Coronary artery (tissue), 2 donors: ENCODE measurements at regions not wholly inside any gene's neighbourhood (a gene's known extent, or its start where the extent isn't known, plus 50 kb on each side); places are given as distances from the start of the nearest gene placed in this dataset.
"Not testable (repeated sequence)": the region's sequence is repeated elsewhere in the genome, so short reads cannot be mapped to it uniquely, and the experiment has no call there.

Experiments used
- DNase-seq: peaks from one replicate; pipeline ENCODE4 v3.0.0-alpha.2; 2017; ENCODE audit warnings: low spot score
- H3K27ac ChIP-seq, 2 donors: fragments of 200-600 bp; sonication (generic); one replicate each; pipeline ENCODE4 v1.5.1; 2016 to 2019
- H3K4me3 ChIP-seq: fragments of 200-600 bp; sonication (generic); 2 replicates; pipeline ENCODE4 v1.5.1; 2016; ENCODE audit warnings: mild to moderate bottlenecking, moderate library complexity
- TF ChIP-seq, protein P1 (sequence below): fragments of 200-600 bp; sonication (generic); IDR thresholded peaks from one replicate; pipeline ENCODE4 v1.5.1; 2019; ENCODE audit warnings: antibody characterized with exemption

DNA sequence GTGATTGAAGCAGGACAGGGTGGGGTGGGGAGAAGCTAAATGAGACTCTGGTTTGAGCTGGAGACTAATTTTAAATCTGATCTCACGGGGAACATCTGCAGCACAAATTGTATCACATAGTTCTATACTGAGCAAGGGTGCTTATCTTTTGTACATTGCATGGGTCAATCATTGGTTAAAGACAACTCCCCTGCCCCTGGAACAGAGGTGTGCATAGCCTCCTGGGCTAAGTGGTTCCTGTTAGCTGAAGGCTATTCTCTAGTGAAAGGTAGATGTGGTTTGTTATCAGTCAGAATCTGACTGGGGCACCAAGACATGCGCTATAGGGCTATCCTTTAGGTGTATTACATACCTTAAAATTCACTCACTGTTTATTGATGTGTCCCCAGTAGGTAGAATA is 103.9 kb upstream of the KITLG start:
- DNase-seq = no peak
- Histone ChIP-seq H3K4me3 (no peak overlapping the region), H3K27ac (no peak overlapping the region)
- TF ChIP-seq, protein P1, sequence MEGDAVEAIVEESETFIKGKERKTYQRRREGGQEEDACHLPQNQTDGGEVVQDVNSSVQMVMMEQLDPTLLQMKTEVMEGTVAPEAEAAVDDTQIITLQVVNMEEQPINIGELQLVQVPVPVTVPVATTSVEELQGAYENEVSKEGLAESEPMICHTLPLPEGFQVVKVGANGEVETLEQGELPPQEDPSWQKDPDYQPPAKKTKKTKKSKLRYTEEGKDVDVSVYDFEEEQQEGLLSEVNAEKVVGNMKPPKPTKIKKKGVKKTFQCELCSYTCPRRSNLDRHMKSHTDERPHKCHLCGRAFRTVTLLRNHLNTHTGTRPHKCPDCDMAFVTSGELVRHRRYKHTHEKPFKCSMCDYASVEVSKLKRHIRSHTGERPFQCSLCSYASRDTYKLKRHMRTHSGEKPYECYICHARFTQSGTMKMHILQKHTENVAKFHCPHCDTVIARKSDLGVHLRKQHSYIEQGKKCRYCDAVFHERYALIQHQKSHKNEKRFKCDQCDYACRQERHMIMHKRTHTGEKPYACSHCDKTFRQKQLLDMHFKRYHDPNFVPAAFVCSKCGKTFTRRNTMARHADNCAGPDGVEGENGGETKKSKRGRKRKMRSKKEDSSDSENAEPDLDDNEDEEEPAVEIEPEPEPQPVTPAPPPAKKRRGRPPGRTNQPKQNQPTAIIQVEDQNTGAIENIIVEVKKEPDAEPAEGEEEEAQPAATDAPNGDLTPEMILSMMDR = no peak

DNA sequence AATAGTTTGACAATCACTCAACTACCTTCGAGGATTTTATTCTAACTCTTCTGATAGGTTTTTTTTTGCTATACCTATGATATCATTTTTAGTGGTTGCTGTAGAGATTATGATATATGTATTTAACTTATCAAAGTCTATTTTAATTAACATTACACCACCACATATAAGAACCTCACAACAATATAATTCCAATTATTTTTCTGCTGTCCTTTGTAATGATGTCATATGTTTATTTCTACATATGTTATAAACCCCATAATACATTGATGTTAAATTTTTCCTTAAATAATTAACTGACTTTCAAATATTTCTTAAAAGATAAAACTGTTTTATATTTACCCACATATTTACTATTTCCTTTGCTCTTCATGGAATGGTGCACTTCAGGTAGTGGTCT is 103.4 kb upstream of the KITLG start:
- Histone ChIP-seq H3K4me3 (no peak overlapping the region), H3K27ac (no peak overlapping the region)
- TF ChIP-seq, protein P1 = no peak
- DNase-seq = no peak

DNA sequence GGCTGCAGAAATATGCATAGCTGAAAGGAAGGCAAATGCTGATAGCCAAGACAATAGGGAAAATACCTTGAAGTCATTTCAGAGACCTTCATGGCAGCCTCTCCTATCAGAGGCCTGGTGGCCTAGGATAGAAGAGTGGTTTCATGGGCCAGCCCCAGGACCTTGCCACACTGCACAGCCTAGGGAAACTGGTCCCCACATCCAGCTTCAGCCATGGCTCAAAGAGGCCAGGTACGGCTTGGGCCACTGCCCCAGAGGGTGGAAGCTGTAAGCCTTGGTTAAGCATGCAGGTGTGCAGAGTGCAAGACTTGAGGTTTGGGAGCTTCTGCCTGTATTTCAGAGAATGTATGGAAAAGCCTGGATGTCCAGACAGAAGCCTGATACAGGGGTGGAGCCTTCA is 101.0 kb upstream of the KITLG start:
- TF ChIP-seq, protein P1 = no peak
- Histone ChIP-seq H3K4me3 (no peak overlapping the region), H3K27ac (no peak overlapping the region)
- DNase-seq = no peak

- no peak for DNase-seq
- H3K4me3 ChIP-seq = no peak overlapping the region
- TF ChIP-seq, protein P1 = no peak
- no peak overlapping the region for H3K27ac ChIP-seq
These were observed 97.2 kb upstream of the KITLG start for GRCh38 chr12:88677464-88677863.

DNA sequence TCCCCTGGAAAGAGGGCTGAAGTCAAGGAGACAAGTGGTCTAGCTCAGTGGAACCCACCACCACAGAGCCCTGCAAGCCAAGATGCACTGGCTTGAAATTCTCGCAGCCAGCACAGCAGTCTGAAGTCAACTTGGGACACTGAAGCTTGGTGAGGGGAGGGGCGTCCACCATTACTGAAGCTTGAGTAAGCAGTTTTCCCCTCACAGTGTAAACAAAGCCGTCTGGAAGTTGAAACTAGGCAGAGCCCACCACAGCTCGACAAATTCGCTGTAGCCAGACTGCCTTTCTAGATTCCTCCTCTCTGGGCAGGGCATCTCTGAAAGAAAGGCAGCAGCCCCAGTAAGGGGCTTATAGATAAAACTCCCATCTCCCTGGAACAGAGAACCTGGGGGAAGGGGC is 87.3 kb upstream of the KITLG start:
- not testable (repeated sequence) for H3K4me3 ChIP-seq, DNase-seq, H3K27ac ChIP-seq

GRCh38 chr12:88665071-88665470 is 84.8 kb upstream of the KITLG start:
- TF ChIP-seq, protein P1 = no peak
- Histone ChIP-seq H3K27ac (no peak overlapping the region), H3K4me3 (no peak overlapping the region)
- no peak for DNase-seq

DNA sequence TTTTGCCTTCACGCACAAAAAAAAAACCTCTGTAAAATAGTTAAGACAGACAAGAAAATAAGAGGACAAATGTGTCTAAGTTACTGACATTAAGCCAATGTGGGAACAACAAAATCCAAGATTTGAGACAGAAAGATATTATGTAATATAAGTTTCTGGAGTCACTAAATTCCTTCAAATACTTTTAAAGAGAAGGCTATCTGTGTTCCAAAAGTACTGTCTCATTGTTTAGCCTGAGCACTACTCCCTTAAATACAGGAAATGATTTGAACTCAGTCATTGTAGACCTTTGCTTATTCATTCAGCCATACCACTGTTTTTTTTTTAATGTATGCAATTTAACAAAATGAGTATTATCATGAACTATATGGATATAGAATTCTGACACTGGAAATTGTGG is 82.7 kb upstream of the KITLG start:
- H3K27ac ChIP-seq = no peak overlapping the region
- H3K4me3 ChIP-seq = no peak overlapping the region
- DNase-seq = no peak
- TF ChIP-seq, protein P1 = no peak

DNA sequence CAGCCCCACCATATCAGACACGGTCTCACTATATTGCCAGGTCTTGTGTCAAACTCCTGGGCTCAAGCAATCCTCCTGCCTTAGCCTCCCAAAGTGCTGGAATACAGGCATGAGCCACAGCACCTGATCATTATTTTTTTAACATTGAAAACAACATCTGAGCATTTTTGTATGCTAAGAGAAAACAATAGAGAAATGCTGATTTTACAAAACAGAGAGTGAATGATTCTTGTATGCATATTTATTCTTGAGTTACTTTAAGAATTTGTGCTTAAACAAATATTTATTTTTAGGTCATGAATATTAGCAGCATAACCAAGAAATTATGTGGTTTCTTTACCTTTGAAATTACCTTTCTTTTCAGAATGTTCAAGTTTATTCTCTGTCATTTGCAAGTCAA is 81.8 kb upstream of the KITLG start:
- Histone ChIP-seq H3K27ac (no peak overlapping the region), H3K4me3 (no peak overlapping the region)
- no peak for DNase-seq
- TF ChIP-seq, protein P1 = no peak
